ENCODE measurements at regions not wholly inside any gene's neighbourhood (a gene's known extent, or its start where the extent isn't known, plus 50 kb on each side); places are given as distances from the start of the nearest gene placed in this dataset.

GRCh38 chr14:44404599-44404998 is 102.5 kb downstream of the FSCB start:
- no peak for ATAC-seq (ENCODE audit: low read depth)
- Histone ChIP-seq H3K14ac (replicated peaks; ENCODE audit: low read depth, low read length) (no peak overlapping the region), H2BK20ac (ENCODE audit: low read depth, low read length) (no peak overlapping the region), H4K5ac (ENCODE audit: low read depth, low read length) (no peak overlapping the region), H2AFZ (replicated peaks; ENCODE audit: low read length, poor library complexity) (no peak overlapping the region), H3K9me3 (ENCODE audit: control insufficient read depth, insufficient read depth, low read length) (0 out of 2 replicates have a peak, but pooled peaks cover 1% of the 10 kb centered on the region), H3K56ac (ENCODE audit: extremely low read depth, insufficient read depth, low read length) (no peak overlapping the region), H4K8ac (ENCODE audit: low read depth in 2 of 2, low read length in 2 of 2) (no peak overlapping the region), H3K27ac (ENCODE audit: insufficient read depth, low read length) (no peak overlapping the region), H3K79me1 (ENCODE audit: low read depth in 1 of 2, low read length in 2 of 2) (no peaks in the 10 kb centered on the region), H3K4me1 (ENCODE audit: control insufficient read depth, insufficient read depth, low read length) (no peaks in the 10 kb centered on the region), H2AK9ac (replicated peaks; ENCODE audit: low read depth, low read length, poor library complexity) (no peak overlapping the region), H3K27me3 (ENCODE audit: control insufficient read depth, insufficient read depth, low read length) (no peaks in the 10 kb centered on the region), H3K23ac (ENCODE audit: low read depth, low read length) (no peak overlapping the region), H3K18ac (ENCODE audit: low read depth, low read length) (no peak overlapping the region), H4K91ac (ENCODE audit: insufficient read depth, low read depth, low read length) (no peak overlapping the region), H2BK15ac (ENCODE audit: low read depth, low read length) (no peak overlapping the region), H2BK5ac (ENCODE audit: low read depth, low read length, poor library complexity, severe bottlenecking) (no peak overlapping the region), H3K9me1 (ENCODE audit: insufficient read depth, low read length) (no peaks in the 10 kb centered on the region), H3K4me2 (ENCODE audit: low read depth, low read length) (no peak overlapping the region), H3K4me3 (ENCODE audit: insufficient read depth, low read depth, low read length) (no peak overlapping the region), H3K4ac (ENCODE audit: low read depth, low read length) (no peak overlapping the region), H2BK120ac (ENCODE audit: low read depth, low read length) (no peak overlapping the region), H2AK5ac (ENCODE audit: low read depth, low read length) (no peak overlapping the region), H3K36me3 (ENCODE audit: control insufficient read depth, insufficient read depth, low read length) (no peaks in the 10 kb centered on the region), H4K20me1 (ENCODE audit: insufficient read depth, low read length) (no peaks in the 10 kb centered on the region), H3K9ac (ENCODE audit: low read depth, low read length) (no peak overlapping the region)
- CTCF ChIA-PET, result no interaction called here
- dilution Hi-C loops (cut with HindIII; ENCODE audit: low sequenced_read_pairs, unreplicated experiment), result no loop called here
- no peak for TF ChIP-seq CEBPB (IDR thresholded peaks at IDR 0.05; ENCODE audit: low read depth, low read length)
- TF ChIP-seq POLR2A (IDR thresholded peaks at IDR 0.05; ENCODE audit: low read depth, low read length), result no peak
- no peak for TF ChIP-seq ELK1 (IDR thresholded peaks at IDR 0.05; ENCODE audit: borderline replicate concordance, low read depth, low read length)
- no peak for TF ChIP-seq SMC3 (IDR thresholded peaks at IDR 0.05; ENCODE audit: low read depth, low read length)
- TF ChIP-seq CTCF (conservative IDR thresholded peaks at IDR 0.05; ENCODE audit: low read depth, low read length), result no peak
- no peak for TF ChIP-seq MAFK (IDR thresholded peaks at IDR 0.05; ENCODE audit: low read depth, low read length)
- no peak for TF ChIP-seq RAD21 (IDR thresholded peaks at IDR 0.05; ENCODE audit: low read length)
- TF ChIP-seq RCOR1 (IDR thresholded peaks at IDR 0.05; ENCODE audit: insufficient replicate concordance, low read length), result no peak
- TF ChIP-seq BHLHE40 (IDR thresholded peaks at IDR 0.05; ENCODE audit: low read depth, low read length), result no peak
- no peak for TF ChIP-seq MXI1 (IDR thresholded peaks at IDR 0.05; ENCODE audit: borderline replicate concordance, low read depth, low read length)
- TF ChIP-seq MAZ (IDR thresholded peaks at IDR 0.05; ENCODE audit: borderline replicate concordance, low read depth, low read length), result no peak
- TF ChIP-seq CHD1 (IDR thresholded peaks at IDR 0.05; ENCODE audit: low read depth, low read length), result no peak
- TF ChIP-seq NFE2L2 (IDR thresholded peaks at IDR 0.05; ENCODE audit: low read depth, low read length), result no peak
- TF ChIP-seq RFX5 (IDR thresholded peaks at IDR 0.05; ENCODE audit: low read depth, low read length), result no peak
- no peak for TF ChIP-seq USF2 (IDR thresholded peaks at IDR 0.05; ENCODE audit: low read depth, low read length)
- TF ChIP-seq FOS (IDR thresholded peaks at IDR 0.05; ENCODE audit: low read depth, low read length), result no peak
- intact Hi-C loops (cut with micrococcal nuclease), result no loop called here
- no TSS peak for BruUV-seq (replicated peaks)
- DNase-seq, result no peak
- WGBS, 2 experiments (ENCODE audit: extremely low coverage in 2 of 2, insufficient read length in 1 of 2), result no CpG with 5 or more reads among the region's 3 CpGs
- in situ Hi-C loops (cut with MboI; ENCODE audit: low sequenced_read_pairs), result no loop called here
- POLR2A ChIA-PET (ENCODE audit: unreplicated experiment), result no interaction called here
